ENCODE measurements at regions not wholly inside any gene's neighbourhood (a gene's known extent, or its start where the extent isn't known, plus 50 kb on each side); places are given as distances from the start of the nearest gene placed in this dataset.
"Not testable (repeated sequence)": the region's sequence is repeated elsewhere in the genome, so short reads cannot be mapped to it uniquely, and the experiment has no call there.

GRCh38 chr5:29213475-29213874 lies 1980.0 kb upstream of the CDH6 start:
- DNase-seq = no peak

- DNase-seq = no peak
Measured at GRCh38 chr5:29208024-29208423, 1985.5 kb upstream of the CDH6 start.

DNA sequence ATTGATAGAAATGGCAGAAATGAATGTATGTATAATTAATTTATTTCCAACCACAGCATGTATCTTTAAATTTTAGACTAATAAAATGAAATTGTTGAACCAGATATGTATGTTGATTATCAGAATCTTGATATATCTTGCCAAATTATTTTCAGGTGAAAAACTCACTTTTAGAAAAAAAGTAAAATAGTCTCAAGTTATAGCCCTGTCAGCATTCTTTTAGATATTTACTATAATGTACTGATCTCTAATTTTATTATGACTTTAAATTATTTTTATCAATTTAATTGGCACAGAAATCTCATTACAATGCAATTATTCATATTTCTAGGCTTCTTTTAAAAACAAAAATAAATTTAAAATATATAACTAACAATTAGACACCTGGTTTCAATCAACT lies 1990.4 kb upstream of the CDH6 start:
- no peak for DNase-seq

DNA sequence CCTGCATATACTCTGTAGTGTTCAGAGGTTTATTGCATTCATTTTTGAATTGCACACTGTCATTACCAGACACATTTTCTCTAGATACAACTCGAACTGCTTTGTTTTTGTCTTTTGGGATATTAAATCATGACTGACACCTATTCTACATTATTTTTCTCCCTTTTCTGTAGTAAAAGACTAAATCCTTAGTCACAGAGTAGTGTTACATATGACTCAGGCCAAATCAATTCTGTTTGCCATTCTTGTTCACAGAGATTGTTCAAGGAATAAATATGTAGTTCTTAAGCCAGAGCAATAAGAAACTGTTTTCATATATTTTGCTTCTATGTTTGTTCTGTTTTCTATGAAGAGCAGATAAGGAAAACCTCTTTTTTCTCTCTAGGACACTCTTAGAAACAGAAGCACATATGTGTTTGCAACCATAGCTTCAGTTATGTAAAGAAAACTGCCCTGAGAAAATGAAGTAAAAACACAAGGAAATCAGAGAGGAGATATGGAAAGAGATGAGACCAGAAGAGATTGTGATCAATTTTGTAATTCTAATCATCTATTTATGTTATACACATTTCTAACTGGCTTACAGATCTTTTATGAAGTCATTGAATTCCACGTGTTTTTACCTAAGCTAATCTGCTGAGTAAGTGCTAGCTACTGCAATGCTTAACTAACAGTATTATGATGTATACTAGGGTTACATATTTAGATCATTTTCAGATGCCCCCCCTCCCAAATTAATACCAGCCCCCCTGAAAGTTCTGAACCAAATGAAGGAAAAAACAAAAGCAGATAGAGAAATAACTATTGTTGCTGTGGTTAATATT lies 1995.6 kb upstream of the CDH6 start:
- no peak for DNase-seq

GRCh38 chr5:29193972-29194371 lies 1999.5 kb upstream of the CDH6 start:
- DNase-seq = no peak

- DNase-seq = not testable (repeated sequence)
Measured at GRCh38 chr5:29191269-29192048, 2002.0 kb upstream of the CDH6 start.

- DNase-seq = not testable (repeated sequence)
Measured at GRCh38 chr5:29190398-29190797, 2003.1 kb upstream of the CDH6 start.

DNA sequence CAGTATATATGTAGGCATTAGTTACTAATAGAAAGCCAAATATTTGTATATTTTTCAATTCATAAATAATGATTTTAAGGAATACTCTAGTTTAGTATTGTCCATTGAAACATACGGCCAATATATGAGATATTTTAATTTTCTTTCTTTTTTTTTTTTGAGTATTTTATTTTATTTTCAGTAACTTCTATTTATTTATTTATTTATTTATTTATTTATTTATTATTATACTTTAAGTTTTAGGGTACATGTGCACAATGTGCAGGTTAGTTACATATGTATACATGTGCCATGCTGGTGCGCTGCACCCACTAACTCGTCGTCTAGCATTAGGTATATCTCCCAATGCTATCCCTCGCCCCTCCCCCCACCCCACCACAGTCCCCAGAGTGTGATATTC lies 2007.1 kb upstream of the CDH6 start:
- not testable (repeated sequence) for DNase-seq

- no peak for DNase-seq
Measured at GRCh38 chr5:29185558-29185957, 2007.9 kb upstream of the CDH6 start.

GRCh38 chr5:29175774-29176173 lies 2017.7 kb upstream of the CDH6 start:
- no peak for DNase-seq

DNA sequence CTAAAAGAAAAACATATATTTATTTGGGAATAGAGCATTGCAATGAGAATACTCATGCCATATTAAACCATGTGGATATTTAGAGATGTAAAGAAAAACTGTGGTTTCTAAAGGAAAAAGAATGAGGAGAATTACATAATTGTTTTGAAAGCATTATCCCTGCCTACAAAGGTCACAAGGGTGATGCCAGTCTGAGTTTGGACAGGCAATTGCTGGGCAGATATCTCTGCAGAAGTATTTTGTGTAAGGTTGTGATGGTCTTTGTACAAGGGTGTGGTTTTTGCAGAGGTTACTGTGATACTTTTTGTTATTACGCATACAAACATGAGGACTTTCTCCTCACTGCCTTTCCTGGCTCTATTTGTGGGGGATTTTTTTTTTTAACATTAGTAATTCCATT lies 2022.9 kb upstream of the CDH6 start:
- no peak for DNase-seq

DNA sequence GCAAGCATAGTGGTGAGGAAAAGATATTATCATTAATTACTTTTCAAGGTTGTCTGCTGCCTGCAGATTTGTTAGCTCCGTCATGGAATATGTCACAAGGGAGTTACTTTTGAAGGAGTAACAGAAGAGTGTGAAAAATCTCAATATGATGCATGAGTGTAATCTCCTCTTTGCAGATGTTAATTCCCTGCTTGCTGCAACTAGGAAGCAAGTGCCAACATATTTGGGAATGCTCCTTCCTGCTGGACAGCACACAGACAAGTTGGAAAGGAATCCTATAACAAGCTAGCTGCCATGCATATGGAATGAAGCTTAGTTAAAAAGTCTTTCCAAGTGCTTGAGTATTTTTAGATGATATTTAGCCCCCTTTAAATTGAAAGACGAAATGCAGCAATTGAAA lies 2023.6 kb upstream of the CDH6 start:
- DNase-seq = no peak

- peak; percentile 77 to 82 for DNase-seq
Measured at GRCh38 chr5:29162297-29162696, 2031.2 kb upstream of the CDH6 start.

DNA sequence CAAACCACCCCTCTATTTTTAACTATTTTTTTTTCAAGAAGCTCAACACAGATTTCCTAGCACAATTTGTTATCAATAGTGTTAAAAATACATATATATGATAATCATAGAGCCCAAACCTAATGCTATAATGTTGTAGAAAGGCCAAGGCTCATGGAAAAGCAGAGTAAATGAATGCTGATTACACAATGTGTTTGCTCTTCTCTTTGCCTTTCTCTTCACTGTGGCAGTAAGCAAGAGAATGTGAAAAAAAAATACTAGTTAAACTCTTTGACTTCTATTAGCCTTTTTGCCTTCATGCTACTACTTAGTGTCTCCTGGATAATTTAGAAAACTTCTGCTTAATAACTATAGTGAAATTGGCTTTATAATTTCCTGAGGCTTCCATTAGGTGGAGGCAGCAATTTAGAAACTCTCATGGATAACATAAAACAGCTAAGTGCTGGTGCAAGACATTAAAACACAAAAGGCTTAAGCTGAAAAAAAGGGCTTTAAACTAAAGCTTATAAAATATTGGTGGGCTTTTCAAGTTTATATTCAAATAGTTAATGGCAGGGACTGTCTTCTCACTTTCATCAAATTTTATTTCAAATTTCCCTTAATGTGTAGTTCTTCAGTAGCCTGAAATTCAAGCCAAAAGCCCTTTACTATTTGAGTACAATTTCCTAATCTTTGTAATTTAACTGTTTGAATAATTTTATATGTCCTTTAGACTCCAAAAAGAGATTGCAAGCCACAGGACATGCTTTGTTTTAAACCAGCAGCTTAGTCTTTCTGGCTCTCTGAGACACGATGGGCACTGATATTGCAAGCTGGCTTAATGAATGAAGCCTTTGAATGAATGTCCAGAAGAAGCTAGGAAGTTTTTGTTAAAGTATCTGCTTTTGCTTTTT lies 2031.8 kb upstream of the CDH6 start:
- peak; percentile 59 to 76 for DNase-seq

GRCh38 chr5:29157975-29158374 lies 2035.5 kb upstream of the CDH6 start:
- DNase-seq = no peak

GRCh38 chr5:29150840-29151239 lies 2042.6 kb upstream of the CDH6 start:
- DNase-seq = no peak

DNA sequence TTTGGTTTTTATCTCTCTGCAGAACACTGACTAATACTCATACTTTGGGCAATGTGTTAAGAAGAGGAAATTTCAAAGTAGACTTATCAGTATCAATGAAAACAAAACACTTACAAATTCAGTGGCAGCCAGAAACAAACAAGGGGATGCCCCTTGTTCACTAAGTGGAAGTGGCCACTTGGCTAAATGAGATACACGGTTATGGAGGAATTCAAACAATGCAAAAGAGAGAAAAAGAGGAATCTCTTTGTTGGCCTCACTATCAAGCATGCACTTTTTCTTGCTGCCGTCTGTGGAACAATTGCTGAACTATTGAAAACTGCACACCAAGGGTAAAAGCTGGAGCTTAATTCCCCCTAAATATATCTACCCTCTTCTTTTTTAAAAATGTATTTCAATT lies 2044.9 kb upstream of the CDH6 start:
- no peak for DNase-seq

DNA sequence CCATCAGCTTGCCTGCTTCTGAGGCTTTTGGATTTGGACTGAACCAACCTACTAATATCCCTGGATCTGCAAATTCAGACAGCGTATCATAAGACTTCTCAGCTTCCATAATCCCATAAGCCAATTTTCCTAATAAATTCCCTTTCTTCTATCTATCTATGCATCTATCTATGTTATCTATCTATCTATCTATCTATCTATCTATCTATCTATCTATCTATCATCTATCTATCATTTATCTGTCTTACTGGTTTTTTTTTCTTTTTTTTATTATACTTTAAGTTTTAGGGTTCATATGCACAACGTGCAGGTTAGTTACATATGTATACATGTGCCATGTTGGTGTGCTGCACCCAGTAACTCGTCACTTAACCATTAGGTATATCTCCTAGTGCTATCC lies 2045.4 kb upstream of the CDH6 start:
- DNase-seq = no peak

GRCh38 chr5:29143266-29143665 lies 2050.2 kb upstream of the CDH6 start:
- no peak for DNase-seq

- no peak for DNase-seq
Measured at GRCh38 chr5:29134418-29134817, 2059.1 kb upstream of the CDH6 start.

- DNase-seq = peak in 1 of 2 experiments; percentile 30
Measured at GRCh38 chr5:29131285-29131684, 2062.2 kb upstream of the CDH6 start.

GRCh38 chr5:29130786-29131185 lies 2062.7 kb upstream of the CDH6 start:
- no peak for DNase-seq

DNA sequence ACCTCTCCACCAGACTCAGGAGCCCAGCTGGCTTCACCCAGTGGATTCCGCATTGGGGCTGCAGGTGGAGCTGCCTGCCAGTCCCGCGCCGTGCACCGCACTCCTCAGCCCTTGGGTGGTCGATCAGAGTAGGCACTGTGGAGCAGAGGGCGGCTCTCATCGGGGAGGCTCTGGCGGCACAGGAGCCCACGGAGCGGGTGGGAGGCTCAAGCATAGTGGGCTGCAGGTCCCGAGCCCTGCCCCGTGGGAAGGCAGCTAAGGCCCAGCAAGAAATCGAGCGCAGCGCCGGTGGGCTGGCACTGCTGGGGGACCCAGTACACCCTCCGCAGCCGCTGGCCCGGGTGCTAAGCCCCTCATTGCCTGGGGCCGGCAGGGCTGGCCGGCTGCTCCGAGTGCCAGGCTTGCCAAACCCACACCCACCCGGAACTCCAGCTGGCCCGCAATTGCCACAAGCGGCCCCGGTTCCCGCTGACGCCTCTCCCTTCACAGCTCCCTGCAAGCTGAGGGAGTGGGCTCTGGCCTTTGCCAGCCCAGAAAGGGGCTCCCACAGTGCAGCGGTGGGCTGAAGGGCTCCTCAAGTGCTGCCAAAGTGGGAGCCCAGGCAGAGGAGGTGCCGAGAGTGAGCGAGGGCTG lies 2065.8 kb upstream of the CDH6 start:
- not testable (repeated sequence) for DNase-seq
